Panc1 (cell line): ENCODE measurements at regions not wholly inside any gene's neighbourhood (a gene's known extent, or its start where the extent isn't known, plus 50 kb on each side); places are given as distances from the start of the nearest gene placed in this dataset.

ENCODE experiments used
- ATAC-seq: fragments of 200-7000 bp; cut with Tn5 transposase; 2 replicates; pipeline ENCODE4 v1.9.1; 2020; ENCODE audit warnings: mild to moderate bottlenecking, moderate library complexity
- BruUV-seq: library from RNA; stranded (reverse); fragments of 400-500 nt; replicated peaks from 2 replicates; lab custom pipeline; 2021; lab: Mats Ljungman, UMichigan
- CTCF ChIA-PET: fragments of 300-600 bp; sonication (Branson Sonifier 250); formaldehyde crosslinking; loops from one replicate; lab custom pipeline; 2022; ENCODE audit warnings: antibody characterized with exemption; lab: Charles Lee
- POLR2A ChIA-PET: fragments of 300-600 bp; sonication (Branson Sonifier 250); formaldehyde crosslinking; loops from one replicate; lab custom pipeline; 2022; ENCODE audit warnings: antibody characterized with exemption; lab: Charles Lee
- DNase-seq: peaks from one replicate; pipeline ENCODE4 v3.0.0-alpha.2; 2010; ENCODE audit warnings: low read depth, low spot score
- H3K27ac ChIP-seq: 2 replicates; pipeline ENCODE4 v1.5.1; 2011; ENCODE audit warnings: mild to moderate bottlenecking, low read length, inconsistent platforms
- H3K27me3 ChIP-seq: fragments of 200-500 bp; sonication (Bioruptor generic); 2 replicates; pipeline ENCODE4 v1.6.0; 2014; ENCODE audit warnings: low read length, inconsistent platforms; ENCODE audit not compliant: control insufficient read depth, insufficient read depth
- H3K36me3 ChIP-seq: fragments of 200-500 bp; sonication (Bioruptor generic); 2 replicates; pipeline ENCODE4 v1.5.1; 2014; ENCODE audit warnings: inconsistent platforms, mild to moderate bottlenecking, low read length, moderate library complexity; ENCODE audit not compliant: control insufficient read depth, insufficient read depth
- H3K4me1 ChIP-seq: 2 replicates; pipeline ENCODE4 v1.5.1; 2011; ENCODE audit warnings: inconsistent platforms, mild to moderate bottlenecking, low read length, moderate library complexity; ENCODE audit not compliant: control insufficient read depth, insufficient read depth
- H3K4me3 ChIP-seq, 2 experiments: 2 replicates each; pipeline ENCODE4 v1.5.1; 2011 to 2012; ENCODE audit warnings: low read depth in 2 of 2, low read length in 2 of 2, mild to moderate bottlenecking in 2 of 2, inconsistent platforms in 1 of 2, moderate library complexity in 1 of 2
- H3K9me3 ChIP-seq: fragments of 200-500 bp; sonication (Bioruptor generic); 2 replicates; pipeline ENCODE4 v1.5.1; 2014; ENCODE audit warnings: low read depth, mild to moderate bottlenecking, inconsistent platforms, low read length, moderate library complexity; ENCODE audit not compliant: control insufficient read depth, insufficient read depth
- CTCF ChIP-seq: fragments of 450-650 bp; IDR thresholded peaks from 2 replicates; pipeline ENCODE4 v1.5.1; 2017; ENCODE audit warnings: mild to moderate bottlenecking
- POLR2AphosphoS5 ChIP-seq: IDR thresholded peaks from 2 replicates; pipeline ENCODE4 v1.6.1; 2012; ENCODE audit warnings: mild to moderate bottlenecking, low read depth, low read length, moderate library complexity
- REST ChIP-seq, 2 experiments: IDR thresholded peaks; 2 replicates each; pipeline ENCODE4 v1.6.1; 2011 to 2012; ENCODE audit warnings: low read depth in 2 of 2, control low read depth in 1 of 2, low read length in 1 of 2, mild to moderate bottlenecking in 1 of 2, moderate library complexity in 1 of 2; ENCODE audit not compliant: insufficient read depth in 1 of 2
- SIN3A ChIP-seq: IDR thresholded peaks from 2 replicates; pipeline ENCODE4 v1.6.1; 2012; ENCODE audit warnings: low read depth, mild to moderate bottlenecking, low read length, moderate library complexity, borderline replicate concordance; ENCODE audit not compliant: insufficient read depth
- TCF7L2 ChIP-seq: IDR thresholded peaks from 2 replicates; pipeline ENCODE4 v1.6.1; 2011; ENCODE audit warnings: mild to moderate bottlenecking, low read depth, low read length, inconsistent platforms
- in situ Hi-C: cut with HindIII; loops from 2 replicates; pipeline ENCODE4 v1.10.0; 2016; ENCODE audit warnings: low sequenced_read_pairs, low pct_unique_long_range_greater_than_20kb
- intact Hi-C: fragments of 100-400 bp; cut with micrococcal nuclease; formaldehyde crosslinking; loops from one replicate; pipeline ENCODE4 v1.10.0; 2022; ENCODE audit not compliant: unreplicated experiment

- in situ Hi-C loops (no loop called here), intact Hi-C loops (no loop called here)
- ChIA-PET CTCF (no interaction called here), POLR2A (no interaction called here)
- no TSS peak for BruUV-seq
- Histone ChIP-seq H3K36me3 (no peaks in the 10 kb centered on the region), H3K4me1 (no peaks in the 10 kb centered on the region), H3K9me3 (no peaks in the 10 kb centered on the region), H3K27me3 (peaks cover 6% of the 10 kb centered on the region), H3K27ac (no peak overlapping the region), H3K4me3 (no peak overlapping the region)
- no peak for TF ChIP-seq TCF7L2
- no peak for TF ChIP-seq POLR2AphosphoS5
- no peak for TF ChIP-seq SIN3A
- TF ChIP-seq CTCF: no peak
- TF ChIP-seq REST (IDR thresholded peaks at IDR 0.05; ENCODE audit: insufficient read depth in 1 of 2, low read depth in 2 of 2, low read length in 1 of 2): no peak
- ATAC-seq: no peak
- no peak for DNase-seq
These were observed 166.9 kb downstream of the SNX10 start for GRCh38 chr7:26458466-26459145.

GRCh38 chr7:26459540-26460193 lies 168.0 kb downstream of the SNX10 start:
- no peaks in the 10 kb centered on the region for H3K4me1 ChIP-seq
- CTCF ChIA-PET: no interaction called here
- H3K9me3 ChIP-seq: no peaks in the 10 kb centered on the region
- BruUV-seq: no TSS peak
- ATAC-seq (no peak), DNase-seq (no peak)
- H3K27ac ChIP-seq: no peak overlapping the region
- peaks cover 6% of the 10 kb centered on the region for H3K27me3 ChIP-seq
- POLR2A ChIA-PET: no interaction called here
- TF ChIP-seq POLR2AphosphoS5: no peak
- no peak for TF ChIP-seq CTCF
- TF ChIP-seq SIN3A: no peak
- no peak for TF ChIP-seq TCF7L2
- no peak for TF ChIP-seq REST (IDR thresholded peaks at IDR 0.05; ENCODE audit: insufficient read depth in 1 of 2, low read depth in 2 of 2, low read length in 1 of 2)
- intact Hi-C loops: no loop called here
- H3K4me3 ChIP-seq: no peak overlapping the region
- in situ Hi-C loops: no loop called here
- H3K36me3 ChIP-seq: no peaks in the 10 kb centered on the region
